ENCODE measurements at regions not wholly inside any gene's neighbourhood (a gene's known extent, or its start where the extent isn't known, plus 50 kb on each side); places are given as distances from the start of the nearest gene placed in this dataset.
"Not testable (repeated sequence)": the region's sequence is repeated elsewhere in the genome, so short reads cannot be mapped to it uniquely, and the experiment has no call there.

DNA sequence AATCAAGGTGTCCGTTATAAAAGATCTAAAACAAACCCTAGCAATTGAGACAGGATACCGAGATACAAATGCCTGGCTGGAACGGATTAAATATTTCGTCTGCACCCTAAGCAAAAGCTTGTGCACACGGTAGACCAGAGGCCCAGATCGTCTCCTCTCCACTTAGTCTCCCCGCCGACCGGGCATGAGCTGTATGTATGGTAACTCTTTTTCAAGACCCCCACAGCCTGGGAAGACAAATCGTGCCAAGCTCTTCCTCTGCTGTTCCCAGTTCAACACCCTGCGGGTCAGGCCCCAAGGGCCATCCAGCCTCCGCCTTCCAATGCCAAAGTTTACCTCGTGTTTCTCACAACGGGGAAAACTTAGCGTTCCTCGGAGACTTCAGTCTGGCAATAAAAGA, 285.7 kb upstream of the GALNT17 start:
- no peak for DNase-seq (ENCODE audit: low spot score)

DNA sequence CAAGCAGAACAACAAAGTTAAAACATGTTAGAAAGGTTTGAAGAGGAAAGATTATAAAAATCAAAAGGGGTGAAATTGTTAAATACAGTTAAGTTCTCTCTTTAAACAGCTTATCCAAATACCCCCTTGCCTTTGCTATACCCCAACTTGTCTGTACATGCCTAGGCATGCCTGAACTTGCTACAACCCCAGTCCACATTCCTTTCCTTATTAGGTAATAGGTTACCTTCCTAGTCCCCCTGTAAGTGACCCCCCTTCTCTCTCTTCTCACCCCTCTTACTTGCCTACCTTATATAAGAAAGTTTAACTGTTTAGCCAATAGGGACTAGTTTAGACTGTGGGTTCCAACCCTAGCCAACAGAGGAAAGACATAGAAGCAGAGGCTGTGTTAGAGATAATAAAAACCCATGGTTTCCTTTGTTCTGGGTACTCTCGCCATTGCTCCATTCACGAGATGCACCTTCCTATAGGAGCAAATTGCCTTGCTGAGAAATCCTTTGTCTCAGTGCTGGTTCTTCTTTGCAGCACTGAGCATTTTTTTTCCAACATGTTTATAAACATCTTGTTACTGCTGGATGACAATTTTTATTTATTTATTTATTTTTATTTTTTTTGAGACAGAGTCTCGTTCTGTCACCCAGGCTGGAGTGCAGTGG, 282.2 kb upstream of the GALNT17 start:
- no peak for DNase-seq (ENCODE audit: low spot score)

DNA sequence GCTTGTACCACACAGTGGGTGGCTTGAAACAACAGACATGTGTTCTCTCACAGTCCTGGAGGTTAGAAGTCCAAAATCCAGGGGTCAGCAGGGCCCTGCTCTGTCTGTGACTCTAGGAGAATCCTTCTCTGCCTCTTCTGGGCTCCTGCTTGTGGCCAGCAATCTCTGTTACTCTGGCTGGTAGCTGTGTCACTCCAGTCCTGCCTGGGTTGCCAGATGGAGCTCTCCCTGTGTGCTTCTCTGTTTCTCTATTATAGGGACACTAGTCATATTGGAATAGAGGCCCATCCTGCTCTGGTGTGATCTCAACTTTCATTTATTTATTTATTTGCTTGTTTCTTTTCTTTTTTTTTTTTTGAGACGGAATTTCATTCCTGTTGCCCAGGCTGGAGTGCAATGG, 276.6 kb upstream of the GALNT17 start:
- no peak for DNase-seq (ENCODE audit: low spot score)

DNA sequence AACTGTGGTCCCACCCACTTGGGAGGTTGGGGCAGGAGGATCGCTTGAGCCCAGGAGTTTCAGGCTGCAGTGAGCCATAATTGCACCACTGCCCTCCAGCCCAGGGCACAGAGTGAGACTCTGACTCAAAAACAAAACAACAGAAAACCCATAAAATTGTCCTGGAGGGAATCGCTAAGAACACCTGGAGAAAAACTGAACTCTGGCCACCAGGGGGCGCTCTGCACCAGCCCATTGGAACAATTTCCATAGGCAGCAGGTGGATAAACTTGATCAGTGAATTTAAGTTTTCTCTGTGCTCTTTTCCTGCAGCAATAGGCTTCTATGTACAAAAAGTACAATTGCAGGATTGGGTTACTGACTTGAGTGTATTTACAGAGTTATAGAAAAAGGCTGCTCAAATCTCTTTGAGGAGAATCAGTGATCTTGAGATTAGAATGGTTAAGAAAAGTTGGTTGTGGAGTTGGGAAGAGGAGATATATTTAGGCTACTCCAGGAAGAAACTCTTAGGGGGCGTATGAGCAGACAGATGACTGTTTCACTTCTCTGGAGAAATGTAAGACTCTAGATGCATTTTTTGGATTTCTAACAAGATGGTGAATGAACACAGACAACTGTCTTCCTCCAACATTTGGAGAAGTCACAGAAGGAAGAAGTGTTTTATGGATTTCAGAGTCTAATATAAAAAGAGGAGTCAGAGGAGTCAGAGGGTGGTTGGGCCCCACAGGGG, 274.9 kb upstream of the GALNT17 start:
- DNase-seq (ENCODE audit: low spot score): peak; percentile 68

DNA sequence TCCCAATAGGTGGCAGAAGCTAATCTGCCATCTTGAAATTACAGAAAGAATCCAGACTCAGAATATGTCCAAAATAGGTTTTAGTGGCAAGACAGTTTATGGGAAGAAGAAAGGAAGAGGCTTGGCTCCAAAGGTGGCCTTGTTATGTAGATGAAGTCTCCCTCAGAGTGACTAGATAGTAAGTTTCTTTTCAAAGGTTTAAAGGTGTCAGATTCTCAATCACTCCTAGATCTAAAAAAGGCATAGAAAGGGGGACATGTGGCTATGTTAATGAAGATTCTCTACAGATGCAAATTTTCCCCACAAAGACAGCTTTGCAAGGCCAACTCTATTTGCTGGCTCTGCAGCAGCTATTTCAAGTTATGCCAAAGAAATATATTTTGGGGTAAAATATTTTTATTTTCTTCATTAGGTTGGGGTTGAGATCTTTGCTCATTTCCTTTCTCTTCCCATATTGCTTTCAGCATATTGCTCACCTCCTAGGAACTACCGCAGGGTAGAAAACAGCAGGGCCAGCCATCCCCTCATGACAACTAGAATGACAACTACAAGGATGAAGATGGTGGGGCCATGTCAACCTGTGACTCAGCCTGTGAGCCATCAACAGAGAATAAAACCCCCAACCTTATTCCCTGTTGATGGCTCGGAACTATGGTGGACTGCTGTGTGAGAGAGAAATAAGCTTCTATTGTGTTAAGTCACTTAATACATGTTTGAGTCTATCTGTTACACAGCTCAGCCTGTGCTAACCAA, 274.0 kb upstream of the GALNT17 start:
- no peak for DNase-seq (ENCODE audit: low spot score)

GRCh38 chr7:70867513-70867912, 264.4 kb upstream of the GALNT17 start:
- no peak for DNase-seq (ENCODE audit: low spot score)

GRCh38 chr7:70870349-70870748, 261.6 kb upstream of the GALNT17 start:
- DNase-seq (ENCODE audit: low spot score): no peak

GRCh38 chr7:70872188-70872587, 259.8 kb upstream of the GALNT17 start:
- no peak for DNase-seq (ENCODE audit: low spot score)

DNA sequence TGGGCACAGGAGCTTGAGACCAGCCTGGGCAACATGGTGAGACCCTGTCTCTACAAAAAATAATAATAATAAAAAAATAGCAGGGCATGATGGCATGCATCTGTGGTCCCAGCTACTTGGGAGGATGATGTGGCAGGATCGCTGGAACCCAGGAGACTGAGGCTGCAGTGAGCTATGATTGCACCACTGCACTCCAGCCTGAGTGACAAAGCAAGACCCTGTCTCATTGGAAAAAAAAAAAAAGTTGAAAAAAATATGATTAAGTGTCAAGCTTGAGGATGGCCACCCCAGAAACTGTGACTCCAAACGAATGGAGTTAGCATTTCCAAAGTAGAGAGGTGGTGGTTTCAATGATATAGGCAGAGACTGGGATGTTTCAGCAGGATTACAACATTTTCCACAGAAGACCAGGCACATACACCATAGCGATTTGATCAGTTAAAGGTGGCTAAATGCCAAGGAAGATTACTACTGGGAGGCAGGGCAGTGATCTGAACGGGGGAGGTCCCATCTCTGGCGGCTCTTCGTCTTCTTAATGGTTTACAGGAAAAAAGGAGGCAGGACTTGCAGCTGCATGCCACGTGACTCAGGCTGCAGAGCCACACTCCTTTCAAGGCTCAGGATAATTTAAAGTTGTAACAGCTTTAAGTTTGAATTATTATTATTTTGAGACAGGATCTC, 250.6 kb upstream of the GALNT17 start:
- DNase-seq (ENCODE audit: low spot score): no peak

DNA sequence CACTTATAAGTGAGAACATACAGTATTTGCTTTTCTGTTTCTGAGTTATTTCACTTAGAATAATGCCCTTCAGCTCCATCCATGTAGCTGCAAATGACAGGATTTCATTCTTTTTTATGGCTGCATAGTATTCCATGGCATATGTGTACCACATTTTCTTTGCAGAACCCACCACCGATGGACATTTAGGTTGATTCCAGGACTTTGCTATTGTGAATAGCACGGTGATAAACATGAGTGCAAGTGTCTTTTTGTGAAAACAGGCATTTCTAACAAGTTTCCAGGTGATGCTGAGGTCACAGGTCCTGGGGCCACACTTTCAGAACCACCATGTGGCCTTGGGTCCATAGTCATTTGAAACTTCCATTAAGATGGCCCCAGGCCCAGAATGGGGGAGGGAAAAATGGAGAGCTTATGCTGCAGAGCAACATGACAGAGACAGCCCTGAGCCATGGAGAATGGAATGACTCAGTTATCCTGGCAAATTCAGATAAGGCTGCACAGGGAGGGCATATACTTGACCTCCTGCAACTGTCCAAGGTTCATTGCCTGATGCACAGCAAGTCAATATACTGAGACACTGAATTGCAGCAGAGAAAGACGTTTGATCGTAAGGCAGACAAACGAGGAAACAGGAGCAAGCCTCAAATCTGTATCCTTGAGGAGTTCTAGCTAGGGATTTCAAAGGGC, 248.0 kb upstream of the GALNT17 start:
- no peak for DNase-seq (ENCODE audit: low spot score)

GRCh38 chr7:70884440-70884764, 247.5 kb upstream of the GALNT17 start:
- no peak for DNase-seq (ENCODE audit: low spot score)

DNA sequence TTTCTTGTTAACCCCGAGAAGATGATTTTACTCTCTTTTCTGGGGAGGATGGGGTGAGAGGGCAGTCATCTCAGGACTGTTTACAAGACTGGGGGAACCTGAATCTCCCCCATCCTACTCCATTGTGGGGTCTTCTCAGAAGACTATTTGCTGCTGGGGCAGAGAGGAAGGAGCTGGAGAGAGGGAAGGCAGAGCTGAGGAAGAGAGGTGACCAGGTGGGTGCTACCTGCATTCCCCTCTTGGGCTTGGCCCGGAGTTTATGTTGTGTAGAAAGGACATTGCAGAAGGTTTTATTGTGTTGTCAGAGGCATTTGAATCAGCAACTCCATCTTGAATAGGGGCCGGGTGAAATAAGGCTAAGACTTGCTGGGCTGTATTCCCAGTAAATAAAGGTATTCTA, 247.1 kb upstream of the GALNT17 start:
- no peak for DNase-seq (ENCODE audit: low spot score)

- DNase-seq (ENCODE audit: low spot score): no peak
These were observed 245.4 kb upstream of the GALNT17 start for GRCh38 chr7:70886547-70886946.

- no peak for DNase-seq (ENCODE audit: low spot score)
These were observed 244.8 kb upstream of the GALNT17 start for GRCh38 chr7:70887186-70887585.

DNA sequence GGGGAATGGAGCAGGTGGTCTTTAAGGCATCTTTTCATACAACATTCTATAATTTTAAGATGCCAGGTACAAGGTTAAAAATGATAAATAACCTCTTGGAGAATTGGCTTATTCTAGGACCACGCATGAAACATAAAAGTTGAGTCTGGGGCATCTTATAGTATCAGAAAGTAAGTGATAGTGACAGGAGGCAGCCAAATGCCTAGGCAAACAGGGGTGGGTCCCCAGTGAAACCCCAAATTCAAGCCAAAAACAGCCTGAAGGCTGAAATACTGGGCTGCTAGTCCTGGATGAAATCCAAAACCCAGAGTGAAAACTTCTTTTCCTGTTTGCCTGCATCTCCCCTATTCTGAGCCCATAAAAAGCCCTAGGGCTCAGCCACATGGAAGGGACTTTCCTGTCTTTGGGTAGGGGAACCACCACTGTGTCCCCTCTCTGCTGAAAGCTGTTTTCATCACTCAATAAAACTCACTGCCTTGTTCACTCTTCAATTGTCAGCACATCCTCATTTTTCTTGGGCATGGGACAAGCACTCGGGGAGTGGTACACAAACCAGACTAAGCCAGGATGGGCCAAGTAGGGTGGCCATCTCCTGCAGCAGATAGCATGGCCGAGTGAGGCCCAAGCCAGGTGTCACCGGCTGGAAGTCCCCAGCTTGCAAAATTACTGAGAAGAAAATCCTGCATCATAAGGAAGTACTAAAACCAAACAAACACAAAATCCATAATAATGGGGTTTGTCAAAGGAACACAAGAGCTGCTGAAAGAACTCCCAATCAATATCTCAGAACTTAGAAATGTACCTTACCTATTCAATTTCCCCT, 241.6 kb upstream of the GALNT17 start:
- DNase-seq (ENCODE audit: low spot score): no peak

DNA sequence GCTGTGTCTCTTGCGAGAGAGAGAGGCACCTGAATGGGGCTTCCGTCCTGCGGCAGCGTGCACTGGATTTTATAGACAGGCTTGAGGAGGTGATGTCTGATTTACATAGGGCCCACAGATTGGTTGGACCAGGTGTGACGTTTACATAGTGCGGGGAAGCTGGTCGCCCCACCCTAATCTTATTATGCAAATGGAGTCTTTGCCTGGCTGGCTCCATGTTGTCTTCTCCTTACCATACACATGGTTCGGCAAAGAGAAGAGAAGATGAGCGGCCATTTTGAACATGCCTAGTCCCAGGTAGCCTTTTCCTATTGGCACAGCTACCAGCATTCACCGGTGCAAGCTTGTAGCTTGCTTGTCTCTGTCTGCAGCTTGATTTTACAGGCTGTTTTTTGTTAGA, 238.5 kb upstream of the GALNT17 start:
- DNase-seq (ENCODE audit: low spot score): no peak

- no peak for DNase-seq (ENCODE audit: low spot score)
These were observed 237.8 kb upstream of the GALNT17 start for GRCh38 chr7:70893971-70894715.

GRCh38 chr7:70894799-70895198, 237.1 kb upstream of the GALNT17 start:
- no peak for DNase-seq (ENCODE audit: low spot score)

GRCh38 chr7:70895337-70896200, 236.4 kb upstream of the GALNT17 start:
- DNase-seq (ENCODE audit: low spot score): not testable (repeated sequence)
